Mesenchymal stem cell (in vitro differentiated cells and primary cell): ENCODE measurements at regions not wholly inside any gene's neighbourhood (a gene's known extent, or its start where the extent isn't known, plus 50 kb on each side); places are given as distances from the start of the nearest gene placed in this dataset.
A peak's percentile ranks its signal among the peaks of the same experiment; 100 is the strongest.

Experiments used
- DNase-seq: peaks from one replicate; pipeline ENCODE4 v3.0.0-alpha.2; 2013
- H2AFZ ChIP-seq: one replicate; pipeline ENCODE4 v1.6.1; 2013; ENCODE audit warnings: low read depth, mild to moderate bottlenecking, control low read depth, inconsistent platforms, low read length, moderate library complexity
- H2AK5ac ChIP-seq: 2 replicates; pipeline ENCODE4 v1.6.1; 2013; ENCODE audit warnings: low read length, moderate library complexity, mild to moderate bottlenecking, inconsistent platforms; ENCODE audit not compliant: severe bottlenecking
- H2BK120ac ChIP-seq: one replicate; pipeline ENCODE4 v1.6.1; 2013; ENCODE audit warnings: low read depth, mild to moderate bottlenecking, inconsistent platforms, low read length, moderate library complexity
- H2BK12ac ChIP-seq, 2 experiments: one replicate each; pipeline ENCODE4 v1.6.1; 2013; ENCODE audit warnings: inconsistent platforms in 2 of 2, low read length in 2 of 2, mild to moderate bottlenecking in 2 of 2, moderate library complexity in 2 of 2, control low read depth in 1 of 2
- H2BK15ac ChIP-seq: one replicate; pipeline ENCODE4 v1.6.1; 2013; ENCODE audit warnings: mild to moderate bottlenecking, low read depth, inconsistent platforms; ENCODE audit not compliant: poor library complexity, severe bottlenecking
- H2BK5ac ChIP-seq: 2 replicates; pipeline ENCODE4 v1.6.1; 2013; ENCODE audit warnings: low read depth, mild to moderate bottlenecking, low read length, control low read depth, inconsistent platforms; ENCODE audit not compliant: poor library complexity, severe bottlenecking
- H3K14ac ChIP-seq, 2 experiments: one replicate each; pipeline ENCODE4 v1.6.1; 2013; ENCODE audit warnings: inconsistent platforms in 2 of 2, low read length in 2 of 2, control low read depth in 1 of 2, mild to moderate bottlenecking in 1 of 2, moderate library complexity in 1 of 2
- H3K18ac ChIP-seq, 2 experiments: one replicate each; pipeline ENCODE4 v1.6.1; 2013; ENCODE audit warnings: inconsistent platforms in 2 of 2, low read length in 2 of 2, control low read depth in 1 of 2, low read depth in 1 of 2, mild to moderate bottlenecking in 1 of 2
- H3K23ac ChIP-seq, 2 experiments: one replicate each; pipeline ENCODE4 v1.6.1; 2013; ENCODE audit warnings: inconsistent platforms in 2 of 2, low read length in 2 of 2, mild to moderate bottlenecking in 2 of 2, moderate library complexity in 2 of 2, control low read depth in 1 of 2
- H3K27ac ChIP-seq: 2 replicates; pipeline ENCODE4 v1.5.1; 2013; ENCODE audit warnings: mild to moderate bottlenecking, moderate library complexity, low read length, control low read depth, inconsistent platforms; ENCODE audit not compliant: poor library complexity, severe bottlenecking
- H3K27me3 ChIP-seq, 2 experiments: 2 replicates each; pipeline versions ENCODE4 v1.6.1 to v1.7.0; 2013; ENCODE audit warnings: low read length in 2 of 2, mild to moderate bottlenecking in 2 of 2, moderate library complexity in 2 of 2, control low read depth in 1 of 2, inconsistent platforms in 1 of 2; ENCODE audit not compliant: control insufficient read depth in 1 of 2, insufficient read depth in 1 of 2
- H3K36me3 ChIP-seq, 2 experiments: 2 replicates each; pipeline versions ENCODE4 v1.6.1 to v1.7.0; 2013; ENCODE audit warnings: low read length in 2 of 2, control low read depth in 1 of 2, inconsistent platforms in 1 of 2, low read depth in 1 of 2, mild to moderate bottlenecking in 1 of 2; ENCODE audit not compliant: insufficient read depth in 2 of 2, control insufficient read depth in 1 of 2
- H3K4ac ChIP-seq, 2 experiments: one replicate each; pipeline ENCODE4 v1.6.1; 2013; ENCODE audit warnings: inconsistent platforms in 2 of 2, low read length in 2 of 2, mild to moderate bottlenecking in 2 of 2, moderate library complexity in 2 of 2, control low read depth in 1 of 2, low read depth in 1 of 2
- H3K4me1 ChIP-seq: 2 replicates; pipeline ENCODE4 v1.6.1; 2013; ENCODE audit warnings: low read depth, low read length, control low read depth; ENCODE audit not compliant: control insufficient read depth, insufficient read depth
- H3K4me2 ChIP-seq: 2 replicates; pipeline ENCODE4 v1.6.1; 2013; ENCODE audit warnings: low read length, mild to moderate bottlenecking, inconsistent platforms; ENCODE audit not compliant: poor library complexity, severe bottlenecking
- H3K4me3 ChIP-seq, 2 experiments: 2 replicates each; pipeline versions ENCODE4 v1.5.1 to v1.7.0; 2013; ENCODE audit warnings: low read length in 2 of 2, mild to moderate bottlenecking in 2 of 2, control low read depth in 1 of 2, low read depth in 1 of 2; ENCODE audit not compliant: insufficient read depth in 1 of 2
- H3K79me1 ChIP-seq: replicated peaks from 2 replicates; pipeline ENCODE4 v1.6.1; 2013; ENCODE audit warnings: mild to moderate bottlenecking, control low read depth, low read length, inconsistent platforms; ENCODE audit not compliant: poor library complexity, severe bottlenecking
- H3K9ac ChIP-seq: 2 replicates; pipeline ENCODE4 v1.7.0; 2013; ENCODE audit warnings: mild to moderate bottlenecking, low read length, moderate library complexity
- H3K9me3 ChIP-seq: 2 replicates; pipeline ENCODE4 v1.7.0; 2013; ENCODE audit warnings: mild to moderate bottlenecking, low read length; ENCODE audit not compliant: control insufficient read depth
- H4K8ac ChIP-seq: one replicate; pipeline ENCODE4 v1.6.1; 2013; ENCODE audit warnings: inconsistent platforms, mild to moderate bottlenecking, low read length, moderate library complexity
- H4K91ac ChIP-seq: one replicate; pipeline ENCODE4 v1.6.1; 2013; ENCODE audit warnings: mild to moderate bottlenecking, low read length, inconsistent platforms
- WGBS: methylation state at CpG from one replicate; pipeline ENCODE4 v1.1.7; 2013; ENCODE audit warnings: mixed read lengths; 5-methylcytosine and 5-hydroxymethylcytosine counted together

DNA sequence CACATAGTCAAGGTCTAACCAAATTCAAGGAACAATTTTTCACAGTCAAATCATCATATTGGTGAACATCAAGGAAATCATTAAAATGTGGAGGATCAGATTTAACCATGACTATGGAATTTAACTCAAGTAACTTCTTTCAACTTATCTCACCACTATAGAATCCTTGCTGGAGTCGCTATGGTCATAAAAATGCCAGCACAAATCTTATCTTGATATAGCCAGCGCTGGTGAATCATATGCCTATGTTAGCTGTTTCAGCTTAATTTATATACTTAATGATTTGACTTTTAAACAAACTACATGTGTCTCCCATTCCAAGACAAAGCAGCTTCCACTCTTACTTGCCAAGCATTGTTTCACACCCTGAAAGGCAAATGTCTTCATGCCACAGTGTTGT lies 416.4 kb downstream of the CDH11 start:
- Histone ChIP-seq H3K4ac (no peak overlapping the region), H4K8ac (no peak overlapping the region), H3K79me1 (no peaks in the 10 kb centered on the region), H3K27ac (no peak overlapping the region), H3K23ac (no peak overlapping the region), H3K4me1 (no peaks in the 10 kb centered on the region), H2AK5ac (no peak overlapping the region), H2BK15ac (no peak overlapping the region), H2AFZ (no peak overlapping the region), H3K9me3 (no peaks in the 10 kb centered on the region), H2BK120ac (no peak overlapping the region), H3K27me3 (no peaks in the 10 kb centered on the region), H3K4me3 (no peak overlapping the region), H3K14ac (no peak overlapping the region), H3K36me3 (no peaks in the 10 kb centered on the region), H3K4me2 (no peak overlapping the region), H3K9ac (no peak overlapping the region), H4K91ac (no peak overlapping the region), H3K18ac (no peak overlapping the region), H2BK5ac (no peak overlapping the region), H2BK12ac (no peak overlapping the region)
- DNase-seq: peak; percentile 66
- WGBS: no CpG with 5 or more reads among the region's 2 CpGs

DNA sequence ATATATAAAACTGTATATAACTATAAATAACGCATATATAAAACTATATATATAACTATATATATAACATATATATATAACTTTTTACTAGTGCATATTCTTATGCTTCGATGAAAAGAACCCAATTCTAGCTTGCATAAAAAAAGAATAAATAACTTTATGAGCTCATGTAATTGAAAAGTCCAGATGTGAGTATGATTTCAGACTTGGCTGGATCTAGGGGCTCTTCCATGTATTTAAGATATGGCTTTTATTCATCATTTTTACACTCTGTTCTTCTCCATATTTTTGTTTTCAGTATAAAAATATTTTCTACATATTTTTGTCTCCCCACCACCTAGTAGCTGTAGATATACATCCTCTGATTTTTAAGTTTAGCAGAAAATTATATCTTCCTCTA lies 417.5 kb downstream of the CDH11 start:
- Histone ChIP-seq H2BK120ac (no peak overlapping the region), H3K9ac (no peak overlapping the region)

DNA sequence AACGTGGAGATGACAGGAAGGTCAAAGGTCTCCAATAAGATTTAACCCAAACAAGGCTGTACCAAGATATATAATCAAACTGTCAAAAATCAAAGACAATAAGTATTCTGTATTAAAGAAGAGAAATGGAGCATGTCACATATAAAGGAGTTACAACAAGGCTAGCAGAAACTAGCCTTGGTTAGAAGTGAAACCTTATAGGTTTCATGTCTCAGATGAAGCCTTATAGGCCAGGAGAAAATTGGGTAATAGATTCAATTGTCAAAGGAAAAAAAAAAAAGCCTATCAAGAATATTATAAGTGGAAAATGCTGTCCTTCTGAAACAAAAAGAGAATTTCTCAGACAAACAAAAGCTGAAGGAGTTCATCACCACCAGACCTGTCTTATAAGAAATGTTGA lies 419.4 kb downstream of the CDH11 start:
- Histone ChIP-seq H3K79me1 (no peaks in the 10 kb centered on the region), H3K4me2 (no peak overlapping the region), H2BK15ac (no peak overlapping the region), H3K4ac (no peak overlapping the region), H3K27me3 (no peaks in the 10 kb centered on the region), H3K4me3 (no peak overlapping the region), H4K8ac (no peak overlapping the region), H3K27ac (no peak overlapping the region), H2AK5ac (no peak overlapping the region), H2BK5ac (no peak overlapping the region), H2BK120ac (no peak overlapping the region), H3K14ac (no peak overlapping the region), H3K9ac (no peak overlapping the region), H3K4me1 (no peaks in the 10 kb centered on the region), H4K91ac (no peak overlapping the region), H2AFZ (no peak overlapping the region), H3K9me3 (no peaks in the 10 kb centered on the region), H2BK12ac (no peak overlapping the region), H3K36me3 (no peaks in the 10 kb centered on the region), H3K23ac (no peak overlapping the region), H3K18ac (no peak overlapping the region)
- WGBS: no CpG with 5 or more reads among the region's 1 CpG
- no peak for DNase-seq

More for the DNA sequence above, 417.5 kb downstream of the CDH11 start:
- Histone ChIP-seq H2AK5ac (no peak overlapping the region), H2BK5ac (no peak overlapping the region), H3K27me3 (no peaks in the 10 kb centered on the region), H3K14ac (no peak overlapping the region), H3K23ac (no peak overlapping the region), H3K36me3 (no peaks in the 10 kb centered on the region), H3K4me1 (no peaks in the 10 kb centered on the region), H3K4me3 (no peak overlapping the region), H3K4ac (no peak overlapping the region), H2AFZ (no peak overlapping the region), H4K8ac (no peak overlapping the region), H3K9me3 (no peaks in the 10 kb centered on the region), H3K18ac (no peak overlapping the region), H2BK15ac (no peak overlapping the region), H3K79me1 (no peaks in the 10 kb centered on the region), H2BK12ac (no peak overlapping the region), H3K27ac (no peak overlapping the region), H3K4me2 (no peak overlapping the region), H4K91ac (no peak overlapping the region)
- DNase-seq: no peak
- no CpG with 5 or more reads among the region's 2 CpGs for WGBS

DNA sequence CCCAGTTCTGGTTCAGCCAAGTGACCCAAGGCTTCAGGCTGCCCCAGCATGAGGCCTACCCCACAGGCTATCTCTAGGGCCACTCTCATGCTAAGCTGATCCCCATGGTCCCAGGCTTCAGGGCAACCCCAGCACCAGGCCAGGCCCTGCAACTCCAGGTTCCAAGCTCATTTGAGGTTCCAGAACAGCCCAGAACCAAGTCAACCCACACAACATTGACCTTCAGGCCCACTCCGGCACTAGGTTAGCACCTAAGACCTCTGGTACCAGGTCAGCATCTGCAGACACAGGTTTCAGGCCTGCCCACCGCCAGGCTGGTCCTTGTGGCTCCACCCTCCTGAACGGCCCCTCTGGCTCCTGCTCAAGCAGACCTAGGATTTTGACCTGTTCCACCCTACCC lies 421.2 kb downstream of the CDH11 start:
- H2AK5ac ChIP-seq: no peak overlapping the region
- H4K91ac ChIP-seq: peak overlapping the region; percentile 28
- no peaks in the 10 kb centered on the region for H3K9me3 ChIP-seq
- H3K4me3 ChIP-seq: no peak overlapping the region
- H2AFZ ChIP-seq: no peak overlapping the region
- H3K4me1 ChIP-seq: no peaks in the 10 kb centered on the region
- WGBS: 93% methylated on average over 3 of the region's 3 CpGs
- DNase-seq: no peak
- no peak overlapping the region for H3K23ac ChIP-seq
- H3K27me3 ChIP-seq: no peaks in the 10 kb centered on the region
- H3K14ac ChIP-seq: peak overlapping the region in 1 of 2 experiments; percentile 62
- H3K9ac ChIP-seq: no peak overlapping the region
- H2BK12ac ChIP-seq: peak overlapping the region in 1 of 2 experiments; percentile 45
- H3K79me1 ChIP-seq: no peaks in the 10 kb centered on the region
- no peak overlapping the region for H3K4ac ChIP-seq
- H2BK5ac ChIP-seq: no peak overlapping the region
- H3K18ac ChIP-seq: peak overlapping the region; percentile 18 to 60
- no peak overlapping the region for H2BK15ac ChIP-seq
- no peak overlapping the region for H3K27ac ChIP-seq
- no peak overlapping the region for H2BK120ac ChIP-seq
- no peaks in the 10 kb centered on the region for H3K36me3 ChIP-seq
- H4K8ac ChIP-seq: no peak overlapping the region
- H3K4me2 ChIP-seq: no peak overlapping the region
